MM.1S (cell line): ENCODE measurements at regions not wholly inside any gene's neighbourhood (a gene's known extent, or its start where the extent isn't known, plus 50 kb on each side); places are given as distances from the start of the nearest gene placed in this dataset.

Experiments
- CTCF ChIP-seq: fragments of 300-600 bp; sonication (generic); IDR thresholded peaks from 2 replicates; pipeline ENCODE4 v1.5.1; 2016; ENCODE audit warnings: antibody characterized with exemption, low read length, mixed read lengths
- EZH2 ChIP-seq: fragments of 300-600 bp; sonication (generic); optimal IDR thresholded peaks from 2 replicates; pipeline ENCODE3; 2017; ENCODE audit warnings: low read depth, mild to moderate bottlenecking, antibody characterized with exemption, low read length, mixed read lengths

- no peak for TF ChIP-seq CTCF
- TF ChIP-seq EZH2 = no peak
These were observed 96.9 kb upstream of the NEBL start for GRCh38 chr10:20993830-20994527.
